ENCODE measurements at regions not wholly inside any gene's neighbourhood (a gene's known extent, or its start where the extent isn't known, plus 50 kb on each side); places are given as distances from the start of the nearest gene placed in this dataset.

DNA sequence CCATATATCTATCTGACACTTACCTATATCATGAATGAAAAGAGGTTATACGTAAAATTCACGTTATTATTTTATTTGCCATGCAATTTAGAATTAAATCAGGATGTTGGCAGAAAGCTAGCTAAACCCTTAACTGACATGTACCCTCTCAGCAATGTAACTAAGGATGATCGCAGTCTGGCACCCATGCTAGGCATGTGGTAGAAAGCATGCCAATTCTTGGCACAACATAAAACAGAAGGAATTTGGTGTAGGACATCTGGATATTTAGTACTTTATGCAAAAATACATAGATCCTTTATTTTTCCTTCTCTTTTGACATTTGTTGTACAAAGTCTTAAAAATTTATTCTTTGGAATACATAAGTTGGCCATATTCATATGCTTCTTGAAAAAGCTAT, 436.8 kb upstream of the FAT1 start:
- TF ChIP-seq, protein P1, sequence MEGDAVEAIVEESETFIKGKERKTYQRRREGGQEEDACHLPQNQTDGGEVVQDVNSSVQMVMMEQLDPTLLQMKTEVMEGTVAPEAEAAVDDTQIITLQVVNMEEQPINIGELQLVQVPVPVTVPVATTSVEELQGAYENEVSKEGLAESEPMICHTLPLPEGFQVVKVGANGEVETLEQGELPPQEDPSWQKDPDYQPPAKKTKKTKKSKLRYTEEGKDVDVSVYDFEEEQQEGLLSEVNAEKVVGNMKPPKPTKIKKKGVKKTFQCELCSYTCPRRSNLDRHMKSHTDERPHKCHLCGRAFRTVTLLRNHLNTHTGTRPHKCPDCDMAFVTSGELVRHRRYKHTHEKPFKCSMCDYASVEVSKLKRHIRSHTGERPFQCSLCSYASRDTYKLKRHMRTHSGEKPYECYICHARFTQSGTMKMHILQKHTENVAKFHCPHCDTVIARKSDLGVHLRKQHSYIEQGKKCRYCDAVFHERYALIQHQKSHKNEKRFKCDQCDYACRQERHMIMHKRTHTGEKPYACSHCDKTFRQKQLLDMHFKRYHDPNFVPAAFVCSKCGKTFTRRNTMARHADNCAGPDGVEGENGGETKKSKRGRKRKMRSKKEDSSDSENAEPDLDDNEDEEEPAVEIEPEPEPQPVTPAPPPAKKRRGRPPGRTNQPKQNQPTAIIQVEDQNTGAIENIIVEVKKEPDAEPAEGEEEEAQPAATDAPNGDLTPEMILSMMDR (IDR thresholded peaks at IDR 0.05; ENCODE audit: insufficient read depth, low read length, poor library complexity, severe bottlenecking) = no peak
- no peak for TF ChIP-seq EZH2phosphoT487 (conservative IDR thresholded peaks at IDR 0.05; ENCODE audit: low read length)

All from SU-DHL-6 (cell line).